Motor neuron (in vitro differentiated cells): ENCODE measurements at regions not wholly inside any gene's neighbourhood (a gene's known extent, or its start where the extent isn't known, plus 50 kb on each side); places are given as distances from the start of the nearest gene placed in this dataset.

Experiments used
- ATAC-seq, 8 experiments: fragments of 200-7000 bp; cut with Tn5 transposase; replicated peaks in 6 of 8; 2 replicates each; pipeline ENCODE4 v1.8.0; 2021; ENCODE audit warnings: mild to moderate bottlenecking in 8 of 8, moderate library complexity in 8 of 8
- H3K27ac ChIP-seq, 2 donors: fragments of 250-450 bp; sonication (Bioruptor Pico); 2 replicates each; pipeline ENCODE4 v1.9.0; 2021; ENCODE audit warnings: antibody characterized with exemption in 2 of 2, mild to moderate bottlenecking in 2 of 2, moderate library complexity in 1 of 2
- H3K4me1 ChIP-seq, 2 donors: fragments of 250-450 bp; sonication (Bioruptor Pico); replicated peaks in 1 of 2; 2 replicates each; pipeline ENCODE4 v1.6.1; 2021; ENCODE audit warnings: antibody characterized with exemption in 2 of 2, mild to moderate bottlenecking in 2 of 2, moderate library complexity in 1 of 2
- H3K4me3 ChIP-seq, 5 donors: fragments of 250-450 bp; sonication (Bioruptor Pico); 2 replicates each; pipeline ENCODE4 v1.9.0; 2021; ENCODE audit warnings: antibody characterized with exemption in 5 of 5, mild to moderate bottlenecking in 5 of 5, moderate library complexity in 4 of 5
- WGBS, 10 experiments: fragments of 450-650 bp; shearing (Covaris generic); methylation state at CpG; one replicate each; pipeline ENCODE4 v1.0.0; 2022; 5-methylcytosine and 5-hydroxymethylcytosine counted together
- in situ Hi-C, 9 experiments: fragments of 400-800 bp; cut with MboI; loops; one replicate each; pipeline ENCODE4 v1.15.0; 2021; ENCODE audit warnings: low sequenced_read_pairs in 9 of 9, low pct_unique_long_range_greater_than_20kb in 2 of 9; ENCODE audit not compliant: unreplicated experiment in 9 of 9

GRCh38 chr13:105665284-105665683 lies 870.2 kb downstream of the EFNB2 start:
- Histone ChIP-seq H3K4me3 (no peak overlapping the region), H3K27ac (no peak overlapping the region), H3K4me1 (peaks cover 0 to 5% of the 10 kb centered on the region in 2 donors)
- ATAC-seq: peak in 1 of 8 experiments; percentile 26
- in situ Hi-C loops: no loop called here
- 0 to 100% (median 83%) methylated on average over 1 of the region's 1 CpG; no CpG with 5 or more reads in 1 of the 10 experiments for WGBS, 10 experiments

DNA sequence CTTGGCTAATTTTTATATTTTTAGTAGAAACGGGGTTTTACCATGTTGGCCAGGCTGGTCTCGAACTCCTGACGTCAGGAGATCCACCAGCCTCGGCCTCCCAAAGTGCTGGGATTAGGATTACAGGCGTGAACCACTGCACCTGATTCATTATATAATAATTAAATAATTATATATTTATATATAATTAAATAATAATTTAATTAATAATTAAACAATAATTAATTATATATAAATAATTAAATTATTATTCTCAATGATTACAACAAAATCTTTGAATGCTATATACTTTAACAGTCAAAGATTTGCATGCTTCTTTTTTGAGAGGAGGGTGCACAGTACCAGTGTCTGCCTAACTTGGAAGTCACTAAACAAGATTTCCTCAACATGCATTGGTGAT lies 872.3 kb downstream of the EFNB2 start:
- Histone ChIP-seq H3K4me1 (peaks cover 0 to 8% of the 10 kb centered on the region in 2 donors), H3K27ac (no peak overlapping the region), H3K4me3 (no peak overlapping the region)
- 12 to 100% (median 78%) methylated on average over 1 to 5 of the region's 5 CpGs for WGBS, 10 experiments
- ATAC-seq: no peak
- in situ Hi-C loops: no loop called here

GRCh38 chr13:105660561-105660960 lies 874.9 kb downstream of the EFNB2 start:
- Histone ChIP-seq H3K27ac (no peak overlapping the region), H3K4me3 (no peak overlapping the region), H3K4me1 (peaks cover 0 to 8% of the 10 kb centered on the region in 2 donors)
- ATAC-seq: no peak
- in situ Hi-C loops: no loop called here
- WGBS, 10 experiments: 29 to 70% (median 54%) methylated on average over 1 to 3 of the region's 3 CpGs; no CpG with 5 or more reads in 1 of the 10 experiments

DNA sequence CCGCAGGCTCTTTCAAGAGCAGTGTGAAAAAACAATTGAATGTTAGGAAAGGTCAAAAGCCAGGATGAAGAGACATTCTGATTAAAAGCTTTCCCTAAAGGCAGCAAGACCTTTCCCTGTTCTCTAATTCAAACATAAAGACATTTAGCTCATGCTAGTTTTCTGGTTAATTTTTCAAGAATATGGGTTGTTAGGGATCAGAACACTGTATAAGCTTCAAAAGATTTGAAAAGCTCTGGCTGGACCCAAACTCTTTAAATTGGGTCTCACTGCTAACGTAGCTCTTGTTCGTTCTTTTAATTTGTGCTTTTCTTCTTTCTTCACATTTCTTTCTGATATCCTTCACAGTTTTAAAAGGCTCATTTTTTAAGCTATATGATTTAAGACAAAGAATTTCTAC lies 877.0 kb downstream of the EFNB2 start:
- no peak for ATAC-seq
- H3K4me3 ChIP-seq: no peak overlapping the region
- WGBS, 10 experiments: 4 to 94% (median 74%) methylated on average over 2 to 3 of the region's 3 CpGs
- H3K4me1 ChIP-seq: peaks cover 0 to 8% of the 10 kb centered on the region in 2 donors
- no peak overlapping the region for H3K27ac ChIP-seq
- in situ Hi-C loops: no loop called here

- no peak for ATAC-seq
- WGBS, 10 experiments: 0 to 100% (median 76%) methylated on average over 1 to 2 of the region's 2 CpGs
- no peak overlapping the region for H3K27ac ChIP-seq
- in situ Hi-C loops: no loop called here
- peaks cover 0 to under 1% of the 10 kb centered on the region in 2 donors for H3K4me1 ChIP-seq
- no peak overlapping the region for H3K4me3 ChIP-seq
Observed at GRCh38 chr13:105655046-105655445, 880.4 kb downstream of the EFNB2 start.

GRCh38 chr13:105643966-105644365 lies 891.5 kb downstream of the EFNB2 start:
- WGBS, 10 experiments: 19 to 100% (median 88%) methylated on average over 3 to 5 of the region's 5 CpGs; no CpG with 5 or more reads in 1 of the 10 experiments
- no peaks in the 10 kb centered on the region for H3K4me1 ChIP-seq
- ATAC-seq: no peak

DNA sequence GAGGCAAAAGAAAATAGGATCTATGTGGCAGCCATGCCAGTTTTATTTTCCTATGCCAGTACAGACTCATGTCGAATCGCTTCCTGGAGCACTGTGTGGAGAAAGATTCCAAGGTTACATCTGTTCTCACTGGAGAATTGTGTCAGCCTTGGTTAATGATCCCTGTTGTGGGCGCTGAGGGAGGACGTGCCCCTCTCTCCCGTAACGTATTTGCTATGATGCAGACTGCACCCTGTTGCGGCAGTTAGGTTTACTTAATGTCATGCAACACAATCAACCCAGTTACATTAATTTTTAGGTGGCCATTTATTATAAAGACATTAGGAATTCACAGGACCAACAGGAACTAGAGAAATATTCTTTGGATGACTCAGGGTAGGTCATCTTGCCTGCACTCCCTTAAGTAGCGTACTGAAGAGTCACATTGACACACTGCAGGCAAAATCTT lies 892.9 kb downstream of the EFNB2 start:
- no peak for ATAC-seq
- WGBS, 10 experiments: 17 to 100% (median 93%) methylated on average over 1 to 5 of the region's 8 CpGs; no CpG with 5 or more reads in 2 of the 10 experiments
- Histone ChIP-seq H3K4me1 (no peaks in the 10 kb centered on the region), H3K4me3 (no peak overlapping the region), H3K27ac (no peak overlapping the region)
- in situ Hi-C loops: no loop called here

More at GRCh38 chr13:105643966-105644365, 891.5 kb downstream of the EFNB2 start:
- Histone ChIP-seq H3K27ac (no peak overlapping the region), H3K4me3 (no peak overlapping the region)
- in situ Hi-C loops: no loop called here

- no peak overlapping the region for H3K4me3 ChIP-seq
- no peak overlapping the region for H3K27ac ChIP-seq
- in situ Hi-C loops: no loop called here
- WGBS, 10 experiments: 36 to 93% (median 78%) methylated on average over 2 to 5 of the region's 5 CpGs; no CpG with 5 or more reads in 1 of the 10 experiments
- H3K4me1 ChIP-seq: no peaks in the 10 kb centered on the region
- ATAC-seq: no peak
Observed at GRCh38 chr13:105641121-105641520, 894.3 kb downstream of the EFNB2 start.

- in situ Hi-C loops: no loop called here
- Histone ChIP-seq H3K4me1 (no peaks in the 10 kb centered on the region), H3K4me3 (no peak overlapping the region), H3K27ac (no peak overlapping the region)
- no peak for ATAC-seq
- 46 to 100% (median 93%) methylated on average over 2 to 3 of the region's 3 CpGs; no CpG with 5 or more reads in 1 of the 10 experiments for WGBS, 10 experiments
Observed at GRCh38 chr13:105638426-105638825, 897.0 kb downstream of the EFNB2 start.

DNA sequence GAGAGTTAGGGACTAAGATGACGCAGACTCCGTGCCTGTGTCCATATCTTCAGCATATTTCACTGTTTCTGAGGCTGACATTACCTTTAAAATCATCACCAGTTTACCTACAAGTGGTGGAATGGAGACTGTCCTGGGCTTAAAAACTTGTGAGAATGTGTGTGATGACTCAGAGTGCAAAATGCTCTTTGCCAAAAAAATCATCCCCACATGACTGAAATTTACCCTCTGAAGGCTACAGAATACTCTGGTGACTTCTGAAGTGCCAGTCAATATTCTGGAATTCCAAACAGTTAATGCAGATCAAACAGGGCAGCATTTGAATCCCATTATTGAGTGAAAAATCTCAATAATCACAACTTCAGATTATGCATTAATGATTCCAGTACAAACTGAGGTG lies 901.4 kb downstream of the EFNB2 start:
- Histone ChIP-seq H3K27ac (no peak overlapping the region), H3K4me1 (no peaks in the 10 kb centered on the region), H3K4me3 (no peak overlapping the region)
- WGBS, 10 experiments: 26 to 100% (median 70%) methylated on average over 1 to 2 of the region's 2 CpGs; no CpG with 5 or more reads in 4 of the 10 experiments
- ATAC-seq: no peak
- in situ Hi-C loops: no loop called here

DNA sequence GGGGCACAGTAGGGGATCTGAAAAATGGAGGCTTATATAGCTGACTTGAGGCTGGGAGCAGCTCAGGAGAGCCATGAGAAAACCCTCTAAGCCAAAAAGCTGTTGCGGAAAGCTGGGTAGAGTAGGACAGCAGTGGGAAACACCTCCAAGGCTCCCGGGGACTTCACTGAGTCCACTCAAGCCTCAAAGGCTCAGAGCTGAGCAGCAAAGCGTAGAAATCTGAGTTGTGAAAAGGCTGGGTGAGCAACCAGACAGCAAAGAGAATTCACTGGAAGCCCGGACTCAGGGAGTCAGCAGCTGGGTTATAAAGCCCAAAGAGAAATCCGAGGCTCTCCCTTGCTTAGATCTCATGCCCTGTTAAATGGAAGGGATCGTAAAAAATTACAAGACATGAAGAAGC lies 905.0 kb downstream of the EFNB2 start:
- Histone ChIP-seq H3K4me1 (peaks cover 0 to 10% of the 10 kb centered on the region in 2 donors), H3K27ac (no peak overlapping the region), H3K4me3 (no peak overlapping the region)
- no peak for ATAC-seq
- in situ Hi-C loops: no loop called here
- 10 to 100% (median 71%) methylated on average over 1 to 6 of the region's 6 CpGs; no CpG with 5 or more reads in 1 of the 10 experiments for WGBS, 10 experiments

DNA sequence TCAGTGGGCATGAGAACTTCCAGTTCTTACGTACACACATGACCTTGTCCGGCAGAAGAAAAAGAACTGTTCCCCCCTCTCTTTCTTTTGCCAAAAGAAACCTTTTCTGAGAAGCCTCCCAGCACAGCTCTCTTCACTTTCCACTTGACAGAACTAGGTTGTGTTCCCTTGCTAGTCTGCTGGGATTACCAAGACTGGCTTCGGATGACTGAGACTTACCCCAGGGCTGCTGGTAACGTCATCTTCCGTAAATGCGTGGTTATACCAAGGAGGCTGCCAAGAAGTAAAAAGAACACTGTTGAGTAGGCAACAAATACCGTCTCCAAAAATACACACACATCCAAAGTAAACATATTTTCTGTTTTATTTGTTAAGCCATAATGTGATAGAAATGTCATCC lies 908.2 kb downstream of the EFNB2 start:
- WGBS, 10 experiments: 21 to 100% (median 90%) methylated on average over 2 to 7 of the region's 7 CpGs; no CpG with 5 or more reads in 1 of the 10 experiments
- Histone ChIP-seq H3K4me3 (no peak overlapping the region), H3K27ac (no peak overlapping the region), H3K4me1 (peaks cover 0 to 10% of the 10 kb centered on the region in 2 donors)
- in situ Hi-C loops: no loop called here
- no peak for ATAC-seq

GRCh38 chr13:105625691-105626090 lies 909.8 kb downstream of the EFNB2 start:
- H3K27ac ChIP-seq: no peak overlapping the region
- peaks cover 0 to 10% of the 10 kb centered on the region in 2 donors for H3K4me1 ChIP-seq
- no peak for ATAC-seq
- WGBS, 10 experiments: 14 to 93% (median 44%) methylated on average over 1 to 2 of the region's 2 CpGs; no CpG with 5 or more reads in 3 of the 10 experiments
- H3K4me3 ChIP-seq: no peak overlapping the region
- in situ Hi-C loops: no loop called here

DNA sequence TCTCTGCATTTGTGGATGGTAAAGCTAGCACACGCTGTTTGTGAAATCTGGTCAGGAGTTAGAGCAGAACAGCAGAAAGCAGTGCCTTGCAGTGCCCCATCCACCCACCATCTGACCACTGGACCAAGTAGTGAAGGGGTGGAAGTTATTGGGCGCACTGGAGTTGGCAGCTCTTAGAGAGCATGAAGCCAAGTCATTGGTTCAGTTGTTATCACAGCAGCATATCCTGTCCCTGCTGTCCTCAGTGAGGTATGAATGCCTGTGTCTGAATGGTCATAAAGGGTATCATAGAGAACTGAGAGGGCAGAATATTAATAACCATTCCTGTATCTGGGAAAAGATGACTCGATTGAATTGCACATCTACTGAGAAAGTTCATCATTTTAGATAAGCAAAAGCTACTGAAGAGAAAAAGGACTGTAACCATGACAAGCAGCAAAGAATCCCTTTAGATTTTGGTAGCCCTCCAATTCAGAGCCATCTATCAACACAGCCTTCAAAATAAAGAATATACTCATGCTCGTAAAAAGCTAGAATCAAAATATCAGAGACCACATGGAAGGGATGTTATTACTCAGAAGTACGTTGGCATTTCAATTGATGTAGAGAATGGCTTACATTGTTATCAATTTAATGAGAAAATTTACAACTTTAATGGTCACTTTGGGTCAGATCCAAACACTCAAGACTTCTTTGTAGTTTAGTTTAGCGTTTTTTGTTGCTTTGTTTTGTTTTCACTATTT lies 919.0 kb downstream of the EFNB2 start:
- no peak overlapping the region for H3K27ac ChIP-seq
- 7 to 89% (median 63%) methylated on average over 1 to 6 of the region's 6 CpGs for WGBS, 10 experiments
- no peak overlapping the region for H3K4me3 ChIP-seq
- in situ Hi-C loops: no loop called here
- H3K4me1 ChIP-seq: no peaks in the 10 kb centered on the region
- ATAC-seq: peak in 3 of 8 experiments; percentile 15 to 82 (median 46)
